IMR-90 (cell line): ENCODE measurements at regions not wholly inside any gene's neighbourhood (a gene's known extent, or its start where the extent isn't known, plus 50 kb on each side); places are given as distances from the start of the nearest gene placed in this dataset.

Experiments
- ATAC-seq: fragments of 200-7000 bp; cut with Tn5 transposase; 2 replicates; pipeline ENCODE4 v1.9.1; 2020; ENCODE audit warnings: low read depth, mild to moderate bottlenecking, moderate library complexity
- BruUV-seq: library from RNA; stranded (reverse); fragments of 400-500 nt; replicated peaks from 2 replicates; lab custom pipeline; 2021; lab: Mats Ljungman, UMichigan
- CTCF ChIA-PET: fragments of 300-600 bp; formaldehyde crosslinking; extraction: SDS; loops from one replicate; lab custom pipeline; 2021; ENCODE audit warnings: antibody characterized with exemption; lab: Yijun Ruan, JAX
- POLR2A ChIA-PET: fragments of 300-600 bp; sonication (Branson Sonifier 250); formaldehyde crosslinking; loops from one replicate; lab custom pipeline; 2022; ENCODE audit warnings: antibody characterized with exemption; ENCODE audit not compliant: unreplicated experiment; lab: Charles Lee
- DNase-seq: peaks from one replicate; pipeline ENCODE4 v3.0.0; 2013
- H2AFZ ChIP-seq: replicated peaks from 2 replicates; pipeline ENCODE3; 2013; ENCODE audit warnings: low read length, mild to moderate bottlenecking; ENCODE audit not compliant: poor library complexity
- H2AK5ac ChIP-seq: 2 replicates; pipeline ENCODE4 v1.6.1; 2013; ENCODE audit warnings: low read depth, low read length, inconsistent platforms
- H2AK9ac ChIP-seq: replicated peaks from 2 replicates; pipeline ENCODE3; 2013; ENCODE audit warnings: mild to moderate bottlenecking, low read depth, low read length, moderate library complexity; ENCODE audit not compliant: poor library complexity
- H2BK120ac ChIP-seq: 2 replicates; pipeline ENCODE4 v1.6.1; 2013; ENCODE audit warnings: low read depth, low read length, inconsistent platforms
- H2BK15ac ChIP-seq: 3 replicates; pipeline ENCODE4 v1.6.1; 2013; ENCODE audit warnings: low read depth, low read length, inconsistent platforms
- H2BK20ac ChIP-seq: 2 replicates; pipeline ENCODE4 v1.6.1; 2013; ENCODE audit warnings: low read depth, mild to moderate bottlenecking, inconsistent platforms, low read length, moderate library complexity
- H2BK5ac ChIP-seq: 2 replicates; pipeline ENCODE4 v1.6.1; 2013; ENCODE audit warnings: mild to moderate bottlenecking, low read depth, low read length, inconsistent platforms; ENCODE audit not compliant: poor library complexity, severe bottlenecking
- H3K14ac ChIP-seq: replicated peaks from 2 replicates; pipeline ENCODE4 v1.6.1; 2013; ENCODE audit warnings: low read depth, low read length, inconsistent platforms
- H3K18ac ChIP-seq: 2 replicates; pipeline ENCODE4 v1.6.1; 2013; ENCODE audit warnings: low read depth, low read length, control low read depth
- H3K23ac ChIP-seq: 2 replicates; pipeline ENCODE4 v1.6.1; 2013; ENCODE audit warnings: low read depth, low read length, inconsistent platforms
- H3K27ac ChIP-seq: 2 replicates; pipeline ENCODE4 v1.5.1; 2013; ENCODE audit warnings: mild to moderate bottlenecking, control low read depth, low read length; ENCODE audit not compliant: insufficient read depth
- H3K27me3 ChIP-seq: 2 replicates; pipeline ENCODE4 v1.6.1; 2013; ENCODE audit warnings: low read length; ENCODE audit not compliant: control insufficient read depth, insufficient read depth
- H3K36me3 ChIP-seq: 2 replicates; pipeline ENCODE4 v1.6.1; 2013; ENCODE audit warnings: low read length, mixed read lengths; ENCODE audit not compliant: control insufficient read depth, insufficient read depth
- H3K4ac ChIP-seq: 2 replicates; pipeline ENCODE4 v1.6.1; 2013; ENCODE audit warnings: low read depth, low read length, inconsistent platforms
- H3K4me1 ChIP-seq: 2 replicates; pipeline ENCODE4 v1.6.1; 2013; ENCODE audit warnings: low read length, mixed read lengths; ENCODE audit not compliant: control insufficient read depth, insufficient read depth
- H3K4me2 ChIP-seq: 2 replicates; pipeline ENCODE4 v1.6.1; 2013; ENCODE audit warnings: low read depth, mild to moderate bottlenecking, control low read depth, low read length, moderate library complexity
- H3K4me3 ChIP-seq: 2 replicates; pipeline ENCODE4 v1.5.1; 2013; ENCODE audit warnings: low read depth, mild to moderate bottlenecking, control low read depth, low read length, moderate library complexity; ENCODE audit not compliant: insufficient read depth
- H3K56ac ChIP-seq: 2 replicates; pipeline ENCODE4 v1.6.1; 2013; ENCODE audit warnings: low read length, inconsistent platforms; ENCODE audit not compliant: insufficient read depth; ENCODE audit errors: extremely low read depth
- H3K79me1 ChIP-seq, 2 experiments: 2 replicates each; pipeline ENCODE4 v1.6.1; 2013; ENCODE audit warnings: low read length in 2 of 2, inconsistent platforms in 1 of 2, low read depth in 1 of 2
- H3K9ac ChIP-seq: 2 replicates; pipeline ENCODE4 v1.6.1; 2013; ENCODE audit warnings: low read depth, low read length, control low read depth
- H3K9me1 ChIP-seq: 2 replicates; pipeline ENCODE4 v1.6.1; 2013; ENCODE audit warnings: low read length, inconsistent platforms; ENCODE audit not compliant: insufficient read depth
- H3K9me3 ChIP-seq: 2 replicates; pipeline ENCODE4 v1.6.1; 2013; ENCODE audit warnings: low read length; ENCODE audit not compliant: control insufficient read depth, insufficient read depth
- H4K20me1 ChIP-seq: 2 replicates; pipeline ENCODE4 v1.6.1; 2013; ENCODE audit warnings: low read length, inconsistent platforms; ENCODE audit not compliant: insufficient read depth
- H4K5ac ChIP-seq: 2 replicates; pipeline ENCODE4 v1.6.1; 2013; ENCODE audit warnings: mild to moderate bottlenecking, low read depth, low read length, control low read depth
- H4K8ac ChIP-seq, 2 experiments: 2 replicates each; pipeline ENCODE4 v1.6.1; 2013; ENCODE audit warnings: low read depth in 2 of 2, low read length in 2 of 2, control low read depth in 1 of 2, inconsistent platforms in 1 of 2
- H4K91ac ChIP-seq: 2 replicates; pipeline ENCODE4 v1.6.1; 2013; ENCODE audit warnings: low read depth, low read length, inconsistent platforms; ENCODE audit not compliant: insufficient read depth
- RCOR1 ChIP-seq: IDR thresholded peaks from 2 replicates; pipeline ENCODE4 v1.6.1; 2012; ENCODE audit warnings: mild to moderate bottlenecking, low read length, improper control_type of control experiment; ENCODE audit not compliant: insufficient replicate concordance
- WGBS, 2 experiments: methylation state at CpG; one replicate each; pipeline versions ENCODE4 v1.1.5 to v1.1.7; 2013; ENCODE audit warnings: missing lambda C conversion rate in 2 of 2; ENCODE audit not compliant: insufficient read length in 1 of 2; ENCODE audit errors: extremely low coverage in 2 of 2; 5-methylcytosine and 5-hydroxymethylcytosine counted together
- dilution Hi-C: fragments of 300-500 bp; cut with HindIII; formaldehyde crosslinking; loops from one replicate; pipeline ENCODE4 v1.14.3; 2018; ENCODE audit warnings: low sequenced_read_pairs; ENCODE audit not compliant: unreplicated experiment
- in situ Hi-C: fragments of 300-500 bp; cut with MboI; formaldehyde crosslinking; loops from 3 replicates; pipeline ENCODE4 v1.14.3; 2019; ENCODE audit warnings: low sequenced_read_pairs, inconsistent platforms, mixed read lengths
- intact Hi-C: fragments of 100-400 bp; cut with micrococcal nuclease; formaldehyde crosslinking; loops from 2 replicates; pipeline ENCODE4 v1.10.0; 2022
- TF ChIP-seq, protein P1 (sequence below): fragments of 150-350 bp; IDR thresholded peaks from 2 replicates; pipeline ENCODE4 v1.6.1; 2017; ENCODE audit warnings: mild to moderate bottlenecking, antibody characterized with exemption, low read length, low read depth

- Histone ChIP-seq H3K18ac (no peak overlapping the region), H3K4me1 (peaks cover 3% of the 10 kb centered on the region), H3K4ac (no peak overlapping the region), H3K9me1 (no peaks in the 10 kb centered on the region; the same call in 1 of the 2 replicates), H4K5ac (no peak overlapping the region), H2AFZ (no peak overlapping the region), H3K79me1 (no peaks in the 10 kb centered on the region), H3K4me2 (no peak overlapping the region), H3K27me3 (no peaks in the 10 kb centered on the region), H3K9me3 (no peaks in the 10 kb centered on the region), H2BK120ac (no peak overlapping the region), H3K36me3 (no peaks in the 10 kb centered on the region), H2AK9ac (no peak overlapping the region), H3K56ac (no peak overlapping the region), H4K8ac (no peak overlapping the region), H2BK20ac (no peak overlapping the region), H3K4me3 (no peak overlapping the region), H4K91ac (no peak overlapping the region), H3K23ac (no peak overlapping the region), H2BK15ac (no peak overlapping the region), H2AK5ac (no peak overlapping the region), H3K27ac (no peak overlapping the region), H3K14ac (no peak overlapping the region), H3K9ac (no peak overlapping the region), H4K20me1 (no peaks in the 10 kb centered on the region), H2BK5ac (no peak overlapping the region)
- intact Hi-C loops = no loop called here
- in situ Hi-C loops = no loop called here
- dilution Hi-C loops = no loop called here
- POLR2A ChIA-PET = no interaction called here
- no TSS peak for BruUV-seq
- no peak for ATAC-seq
- CTCF ChIA-PET = no interaction called here
- TF ChIP-seq, protein P1, sequence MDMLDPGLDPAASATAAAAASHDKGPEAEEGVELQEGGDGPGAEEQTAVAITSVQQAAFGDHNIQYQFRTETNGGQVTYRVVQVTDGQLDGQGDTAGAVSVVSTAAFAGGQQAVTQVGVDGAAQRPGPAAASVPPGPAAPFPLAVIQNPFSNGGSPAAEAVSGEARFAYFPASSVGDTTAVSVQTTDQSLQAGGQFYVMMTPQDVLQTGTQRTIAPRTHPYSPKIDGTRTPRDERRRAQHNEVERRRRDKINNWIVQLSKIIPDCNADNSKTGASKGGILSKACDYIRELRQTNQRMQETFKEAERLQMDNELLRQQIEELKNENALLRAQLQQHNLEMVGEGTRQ = no peak
- no peak for TF ChIP-seq RCOR1
- no peak for DNase-seq
- WGBS, 2 experiments = no CpG with 5 or more reads among the region's 1 CpG
These were observed 88.0 kb upstream of the ALCAM start for GRCh38 chr3:105278688-105279087.
